OCI-LY3 (cell line): ENCODE measurements at regions not wholly inside any gene's neighbourhood (a gene's known extent, or its start where the extent isn't known, plus 50 kb on each side); places are given as distances from the start of the nearest gene placed in this dataset.
"Not testable (repeated sequence)": the region's sequence is repeated elsewhere in the genome, so short reads cannot be mapped to it uniquely, and the experiment has no call there.

Experiments
- EZH2phosphoT487 ChIP-seq: fragments of 200-600 bp; shearing (Covaris generic); IDR thresholded peaks from 2 replicates; pipeline ENCODE4 v1.6.1; 2018; ENCODE audit warnings: antibody characterized with exemption, mixed run types, low read depth
- TF ChIP-seq, protein P1 (sequence below): fragments of 200-600, 300-600 bp; sonication (generic); IDR thresholded peaks from 2 replicates; pipeline ENCODE4 v1.5.1; 2014; ENCODE audit warnings: antibody characterized with exemption, low read length, low read depth

DNA sequence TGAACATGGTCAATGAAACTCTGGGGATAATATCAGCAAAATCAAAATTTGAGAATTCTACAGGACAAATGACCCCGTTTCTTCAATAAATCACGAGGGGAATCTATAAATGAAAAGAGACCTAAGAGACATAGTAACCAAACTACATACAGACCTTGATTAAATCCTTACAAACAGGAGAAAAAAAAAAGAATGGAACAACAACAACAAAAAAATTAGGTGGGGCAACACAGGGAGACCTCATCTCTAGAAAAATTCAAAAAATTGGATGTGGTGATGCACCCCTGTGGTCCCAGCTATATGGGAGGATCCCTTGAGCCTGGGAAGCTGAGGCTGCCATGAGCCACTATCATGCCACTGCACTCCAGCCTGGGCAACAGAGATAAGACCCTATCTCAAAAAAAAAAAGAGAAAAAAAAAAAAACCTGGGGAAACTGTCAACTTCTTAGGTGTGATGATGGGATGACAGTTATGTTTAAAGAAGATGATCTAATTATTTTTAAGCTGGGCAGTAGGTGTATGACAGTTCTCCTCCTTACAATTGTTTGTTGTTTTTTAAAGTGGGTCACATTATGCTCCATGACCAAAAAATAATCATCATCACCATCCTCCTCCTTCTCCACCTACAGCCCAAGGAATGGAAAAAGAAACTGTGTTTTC lies 146.4 kb upstream of the EFCAB3 start:
- TF ChIP-seq, protein P1, sequence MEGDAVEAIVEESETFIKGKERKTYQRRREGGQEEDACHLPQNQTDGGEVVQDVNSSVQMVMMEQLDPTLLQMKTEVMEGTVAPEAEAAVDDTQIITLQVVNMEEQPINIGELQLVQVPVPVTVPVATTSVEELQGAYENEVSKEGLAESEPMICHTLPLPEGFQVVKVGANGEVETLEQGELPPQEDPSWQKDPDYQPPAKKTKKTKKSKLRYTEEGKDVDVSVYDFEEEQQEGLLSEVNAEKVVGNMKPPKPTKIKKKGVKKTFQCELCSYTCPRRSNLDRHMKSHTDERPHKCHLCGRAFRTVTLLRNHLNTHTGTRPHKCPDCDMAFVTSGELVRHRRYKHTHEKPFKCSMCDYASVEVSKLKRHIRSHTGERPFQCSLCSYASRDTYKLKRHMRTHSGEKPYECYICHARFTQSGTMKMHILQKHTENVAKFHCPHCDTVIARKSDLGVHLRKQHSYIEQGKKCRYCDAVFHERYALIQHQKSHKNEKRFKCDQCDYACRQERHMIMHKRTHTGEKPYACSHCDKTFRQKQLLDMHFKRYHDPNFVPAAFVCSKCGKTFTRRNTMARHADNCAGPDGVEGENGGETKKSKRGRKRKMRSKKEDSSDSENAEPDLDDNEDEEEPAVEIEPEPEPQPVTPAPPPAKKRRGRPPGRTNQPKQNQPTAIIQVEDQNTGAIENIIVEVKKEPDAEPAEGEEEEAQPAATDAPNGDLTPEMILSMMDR, result not testable (repeated sequence)
- TF ChIP-seq EZH2phosphoT487, result not testable (repeated sequence)
